Activated CD4-positive, CD25-positive, alpha-beta regulatory T cell treated with anti-CD3 and anti-CD28 coated beads, Interleukin-2, amount 50 U/mL, for 24 hours (primary cell): ENCODE measurements at regions not wholly inside any gene's neighbourhood (a gene's known extent, or its start where the extent isn't known, plus 50 kb on each side); places are given as distances from the start of the nearest gene placed in this dataset.
"Not testable (repeated sequence)": the region's sequence is repeated elsewhere in the genome, so short reads cannot be mapped to it uniquely, and the experiment has no call there.

Source experiments
- ATAC-seq, 2 donors: fragments of 150-1000 bp; cut with Tn5 transposase; one replicate each; pipeline ENCODE4 v1.10.0; 2021; ENCODE audit warnings: mild to moderate bottlenecking in 1 of 2, moderate library complexity in 1 of 2

- no peak for ATAC-seq
Measured at GRCh38 chr9:126057121-126057825, 269.4 kb upstream of the MVB12B start.

- ATAC-seq, result no peak
Measured at GRCh38 chr9:126058011-126058531, 268.6 kb upstream of the MVB12B start.

DNA sequence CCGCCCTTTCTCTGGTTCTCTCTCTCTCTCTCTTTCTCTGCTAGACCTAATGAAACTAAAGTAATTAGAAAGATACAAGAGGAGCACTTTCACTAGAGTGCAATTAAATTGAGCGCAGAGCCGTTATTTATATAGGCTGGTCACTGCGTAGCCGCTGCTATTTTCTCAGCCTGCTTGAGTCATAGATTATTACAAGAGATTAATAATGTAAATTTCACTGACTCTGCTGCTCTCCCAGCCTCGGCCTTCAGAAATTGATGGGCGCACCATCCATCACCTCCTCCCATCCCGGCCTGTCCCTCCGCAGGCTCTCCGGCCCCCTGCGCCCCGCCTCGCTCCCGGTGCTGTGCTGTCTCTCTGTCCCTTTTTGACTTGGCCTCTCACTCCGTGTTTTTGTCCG is 268.0 kb upstream of the MVB12B start:
- no peak for ATAC-seq

DNA sequence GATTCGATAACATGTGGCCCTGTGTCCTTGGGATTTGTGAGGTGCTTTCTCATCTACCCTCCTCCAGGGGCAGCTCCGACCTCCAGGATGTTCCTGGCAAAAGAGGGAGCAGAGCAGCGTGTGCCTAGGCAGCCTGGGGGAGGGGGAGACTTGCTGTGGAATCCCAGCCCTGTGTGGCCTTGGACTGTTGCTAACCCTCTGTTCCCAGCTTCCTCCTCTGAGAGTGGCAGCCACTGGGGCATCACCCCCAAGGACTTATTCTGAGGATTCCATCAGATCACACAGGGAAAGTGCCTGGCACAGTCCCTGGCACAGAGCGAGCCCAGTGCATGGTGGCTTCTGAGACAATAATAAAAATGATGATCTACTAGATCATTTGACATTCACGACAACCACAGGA is 265.1 kb upstream of the MVB12B start:
- ATAC-seq, result no peak

GRCh38 chr9:126062158-126062886 is 264.3 kb upstream of the MVB12B start:
- ATAC-seq, result no peak

GRCh38 chr9:126063326-126063725 is 263.3 kb upstream of the MVB12B start:
- ATAC-seq, result no peak

DNA sequence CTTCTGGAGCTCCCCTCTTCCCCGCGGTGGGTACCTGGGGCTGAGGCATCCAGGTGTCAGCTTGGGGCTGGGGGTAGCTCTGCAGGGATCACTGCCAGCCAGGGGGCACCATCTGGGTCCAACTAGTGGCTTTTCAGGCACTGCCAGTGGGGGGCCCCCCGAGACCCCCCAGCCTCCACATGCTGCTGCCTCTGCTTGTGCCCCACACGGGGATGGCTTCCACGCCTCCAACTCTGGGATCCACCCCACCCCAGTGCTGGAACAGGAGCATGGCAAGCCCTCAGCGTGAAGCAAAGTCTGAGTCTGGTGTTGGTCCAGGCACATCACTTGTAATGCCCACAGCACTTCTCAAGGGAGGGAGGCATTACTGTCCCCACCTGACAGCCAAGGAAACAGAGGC is 260.5 kb upstream of the MVB12B start:
- ATAC-seq, result no peak

- ATAC-seq, result no peak
Measured at GRCh38 chr9:126067031-126067734, 259.4 kb upstream of the MVB12B start.

GRCh38 chr9:126068534-126069230 is 257.9 kb upstream of the MVB12B start:
- no peak for ATAC-seq

DNA sequence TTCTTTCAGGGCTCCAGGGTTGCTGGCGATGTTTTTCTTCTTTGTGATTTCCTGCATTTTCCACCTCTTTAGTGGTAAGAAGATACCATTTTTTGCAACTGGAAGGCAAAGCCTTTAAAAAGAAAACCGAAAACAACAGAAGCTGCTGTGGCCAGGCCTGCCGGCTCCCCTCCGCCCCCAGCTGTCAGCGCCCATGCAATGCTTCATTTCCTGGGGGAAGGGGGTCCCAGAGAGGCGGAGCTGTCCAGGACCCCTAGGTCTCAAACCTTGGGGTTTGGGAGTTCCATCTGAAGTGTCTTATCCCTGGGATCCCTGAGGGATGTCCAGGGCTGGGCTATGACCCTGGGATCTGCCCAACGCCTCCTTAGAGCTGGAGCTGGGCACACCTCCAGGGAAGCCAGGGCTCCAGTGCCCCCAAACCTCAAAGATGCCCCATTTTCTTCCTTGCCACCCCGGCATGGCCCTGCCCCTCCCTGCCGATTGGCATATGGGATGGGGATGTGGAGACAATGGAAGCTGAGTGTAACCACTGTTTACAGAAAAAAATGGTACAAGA is 257.2 kb upstream of the MVB12B start:
- ATAC-seq, result no peak

DNA sequence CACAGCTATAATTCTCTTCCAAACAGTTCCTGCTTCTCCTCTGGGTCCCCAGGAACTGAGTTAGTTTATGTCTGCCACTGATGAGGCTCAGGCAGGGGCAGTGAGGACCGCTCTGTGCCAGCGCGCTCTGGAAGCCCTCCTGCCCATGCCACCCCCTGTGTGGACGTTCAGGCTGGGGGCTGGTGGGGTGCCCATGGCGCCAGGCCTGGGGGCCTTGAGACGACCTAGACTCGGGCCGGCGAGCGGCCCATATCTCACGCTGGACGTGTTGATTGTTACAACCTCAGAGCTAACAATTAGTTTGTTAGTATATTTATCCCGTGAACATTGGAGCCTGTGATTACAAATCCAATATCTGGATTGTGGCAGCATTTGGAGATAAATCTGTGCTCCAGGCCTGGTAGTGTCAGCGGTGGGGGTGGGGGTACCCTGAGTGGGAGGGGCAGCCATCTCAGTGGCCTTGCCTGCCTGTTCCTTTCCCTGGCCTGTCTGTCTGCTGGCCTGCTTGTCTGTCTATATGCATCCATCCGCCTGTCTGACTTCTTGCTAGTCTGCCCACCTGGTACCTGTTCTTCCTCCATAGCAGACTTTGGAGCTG is 256.5 kb upstream of the MVB12B start:
- ATAC-seq, result no peak

GRCh38 chr9:126071076-126071750 is 255.4 kb upstream of the MVB12B start:
- no peak for ATAC-seq

DNA sequence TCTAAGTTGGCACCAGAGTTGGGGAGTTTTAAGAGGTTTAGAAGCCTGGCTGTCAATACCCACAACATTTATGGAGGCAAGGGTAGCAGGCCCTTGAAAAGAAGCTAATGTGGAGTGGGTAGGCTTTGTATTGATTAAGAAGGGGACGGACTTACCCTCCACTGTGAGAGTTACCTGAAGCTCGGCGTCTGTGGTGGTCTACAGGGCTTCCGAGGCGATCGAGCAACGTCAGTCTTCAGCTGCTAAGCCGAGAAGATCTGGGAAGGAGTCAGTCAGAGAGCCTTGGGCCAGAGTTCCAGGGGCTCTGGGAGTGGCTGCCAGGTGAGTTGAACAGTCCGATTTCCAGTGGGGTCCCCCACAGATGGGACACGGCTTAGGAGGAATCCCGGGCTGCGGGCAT is 249.0 kb upstream of the MVB12B start:
- ATAC-seq, result not testable (repeated sequence)

DNA sequence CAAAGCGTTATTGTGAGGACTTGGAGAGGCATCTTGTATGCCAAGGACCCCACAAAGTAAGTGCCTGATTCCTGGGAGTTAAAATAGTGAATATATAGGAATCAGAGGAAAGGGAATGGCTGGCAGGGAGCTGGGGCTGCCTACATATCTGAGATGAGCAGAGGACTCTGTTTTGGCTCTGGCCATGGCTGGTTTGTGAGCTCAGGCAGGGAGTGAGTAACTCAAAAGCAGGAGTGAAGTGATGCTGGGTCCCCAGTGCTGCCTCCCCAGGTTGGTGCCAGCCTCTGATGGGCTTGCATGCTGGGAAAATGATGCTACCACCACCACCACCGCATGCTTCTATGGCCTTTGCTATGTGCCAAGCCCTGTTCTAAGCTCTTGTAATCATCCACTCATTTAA is 246.0 kb upstream of the MVB12B start:
- ATAC-seq, result no peak

- ATAC-seq, result no peak
Measured at GRCh38 chr9:126081746-126082145, 244.9 kb upstream of the MVB12B start.

DNA sequence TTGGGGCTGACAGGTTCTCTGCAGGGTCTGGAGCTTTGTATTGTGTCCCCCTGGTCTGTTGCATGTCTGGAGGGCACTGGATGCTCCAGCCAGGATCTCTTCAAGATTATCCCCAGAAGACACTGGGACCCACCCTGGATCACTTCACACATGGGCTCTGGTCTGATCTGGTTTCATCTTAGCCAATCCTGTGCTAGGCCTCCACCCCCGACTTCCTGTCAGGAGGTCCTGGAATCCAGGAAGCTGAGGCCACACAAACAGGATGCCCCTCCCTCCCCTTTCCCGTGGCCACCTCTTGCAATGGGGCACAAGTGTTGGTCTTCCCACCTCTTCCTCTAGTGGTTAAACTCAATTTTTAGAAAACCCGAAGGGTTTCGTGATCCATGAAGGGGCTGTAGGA is 242.6 kb upstream of the MVB12B start:
- no peak for ATAC-seq

DNA sequence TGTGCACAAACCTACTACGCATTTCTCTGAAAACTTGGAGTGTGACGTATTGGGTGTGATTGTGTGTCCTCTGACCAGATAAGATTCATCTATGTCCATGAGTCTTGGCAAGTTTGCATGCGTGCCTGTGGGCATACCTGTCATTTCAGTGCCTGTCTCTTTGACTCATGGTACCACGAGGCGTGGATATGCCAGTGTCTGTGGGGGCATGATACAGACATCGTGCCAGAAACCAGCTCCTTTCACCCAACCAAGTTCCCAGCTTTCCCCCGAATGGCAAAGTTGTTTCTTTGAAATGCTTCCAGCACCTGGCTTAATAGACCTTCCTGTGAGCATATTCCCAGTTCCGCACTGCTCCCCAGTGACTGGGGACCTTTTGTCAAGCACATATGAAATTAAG is 241.9 kb upstream of the MVB12B start:
- ATAC-seq, result no peak

DNA sequence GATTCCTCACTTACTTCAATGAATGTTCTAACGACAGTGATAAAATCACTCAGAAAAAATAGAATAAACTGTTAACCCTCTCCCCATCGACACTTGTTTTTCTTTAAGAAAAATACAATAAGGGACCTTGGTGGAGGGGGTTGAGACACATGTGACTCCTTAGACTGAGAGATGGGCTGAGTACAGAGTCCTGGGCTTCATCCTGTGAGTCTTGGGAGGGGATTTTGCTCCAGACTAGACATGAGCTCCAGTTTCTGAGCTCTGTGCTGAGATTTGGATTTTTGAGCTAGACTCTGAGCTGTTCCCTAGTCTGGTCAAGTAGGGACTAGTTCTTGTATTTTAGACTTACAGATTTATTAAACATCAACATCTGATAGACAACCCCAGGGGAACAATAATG is 241.5 kb upstream of the MVB12B start:
- ATAC-seq, result no peak

- no peak for ATAC-seq
Measured at GRCh38 chr9:126088336-126088735, 238.3 kb upstream of the MVB12B start.

- no peak for ATAC-seq
Measured at GRCh38 chr9:126089789-126090188, 236.8 kb upstream of the MVB12B start.

DNA sequence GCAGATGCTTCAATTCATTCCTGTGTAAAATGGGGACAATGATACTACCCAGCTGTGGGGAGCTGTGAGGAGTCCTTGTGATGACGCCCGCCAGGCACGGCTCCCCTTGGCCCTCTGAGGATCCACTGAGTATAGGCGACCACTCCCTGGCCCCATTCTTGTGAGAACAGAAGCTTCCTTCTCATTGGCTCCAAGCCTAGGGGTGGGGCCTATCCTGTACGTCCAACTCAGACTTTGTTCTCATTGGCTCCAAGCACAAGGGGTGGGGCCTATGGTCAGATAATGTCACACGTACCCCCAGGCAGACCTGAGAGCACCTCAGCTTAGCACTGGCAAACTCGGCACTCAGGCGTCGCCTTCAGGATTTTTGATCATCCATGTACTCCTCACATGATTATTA is 232.9 kb upstream of the MVB12B start:
- ATAC-seq, result no peak
